Islet precursor cell (in vitro differentiated cells): ENCODE measurements at regions not wholly inside any gene's neighbourhood (a gene's known extent, or its start where the extent isn't known, plus 50 kb on each side); places are given as distances from the start of the nearest gene placed in this dataset.

Source experiments
- DNase-seq: peaks from one replicate; pipeline ENCODE4 v3.0.0-alpha.2; 2018

DNA sequence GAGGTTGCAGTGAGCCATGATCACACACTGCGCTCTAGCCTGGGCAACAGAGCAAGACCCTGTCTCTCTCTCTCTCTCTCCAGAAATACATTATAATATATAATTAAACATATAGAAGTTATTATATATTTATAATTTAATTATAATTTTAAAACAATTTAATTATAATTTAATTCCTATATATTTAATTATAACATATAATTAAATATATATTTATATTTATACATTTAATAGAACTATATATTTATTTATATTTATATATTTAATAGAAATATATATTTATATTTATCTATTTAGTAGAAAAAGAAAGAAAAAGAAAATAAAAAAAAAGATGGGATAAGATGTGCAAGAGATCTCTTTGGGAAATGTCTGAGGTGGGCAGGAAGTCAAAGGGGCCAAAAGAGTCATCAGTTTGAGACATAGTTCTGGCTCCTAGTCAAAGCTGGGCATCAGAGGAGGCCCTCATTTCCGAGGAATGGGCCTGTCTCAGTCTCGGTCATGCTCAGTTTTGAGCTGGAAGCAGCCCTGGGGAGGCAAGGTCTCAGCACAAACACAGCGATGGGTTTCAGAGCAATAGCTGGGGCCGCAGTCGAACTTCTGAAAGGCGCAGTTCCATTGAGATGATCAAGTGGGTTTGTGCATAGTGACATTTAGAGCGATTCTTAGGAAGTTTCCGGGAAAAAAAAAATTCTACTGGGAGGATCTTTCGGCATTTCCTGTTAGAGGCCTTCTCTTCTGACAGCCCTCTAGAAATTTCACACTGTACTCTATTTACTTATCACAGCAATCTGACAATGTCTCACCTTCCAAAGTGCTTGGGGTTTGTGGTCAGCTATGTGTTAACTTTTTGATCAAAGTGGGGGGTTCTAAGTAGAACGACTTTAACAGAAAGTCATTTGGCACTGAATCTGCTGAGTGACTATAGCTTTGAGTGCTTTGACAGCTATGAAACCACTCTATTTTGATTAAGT, 58.7 kb upstream of the GZMB start:
- DNase-seq: no peak

DNA sequence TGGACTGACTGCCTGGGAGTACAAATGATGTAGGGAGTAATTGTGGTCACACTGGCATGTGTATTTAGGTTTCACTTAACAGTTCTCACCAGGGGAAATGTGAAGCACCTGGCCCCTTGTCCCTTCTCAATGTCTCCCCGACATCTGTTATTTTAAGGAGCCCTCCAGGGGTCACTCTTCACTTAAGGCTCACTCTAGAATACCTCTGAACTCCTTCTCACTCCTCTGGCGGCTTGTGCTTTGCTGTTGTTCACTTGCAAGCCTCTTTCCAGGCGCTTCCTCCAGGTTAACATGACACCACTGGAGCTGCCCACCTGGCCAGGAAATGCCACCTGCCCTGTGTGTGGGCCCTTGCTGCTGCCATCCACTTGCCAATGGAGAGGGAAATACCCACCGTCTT, 56.5 kb upstream of the GZMB start:
- no peak for DNase-seq

DNA sequence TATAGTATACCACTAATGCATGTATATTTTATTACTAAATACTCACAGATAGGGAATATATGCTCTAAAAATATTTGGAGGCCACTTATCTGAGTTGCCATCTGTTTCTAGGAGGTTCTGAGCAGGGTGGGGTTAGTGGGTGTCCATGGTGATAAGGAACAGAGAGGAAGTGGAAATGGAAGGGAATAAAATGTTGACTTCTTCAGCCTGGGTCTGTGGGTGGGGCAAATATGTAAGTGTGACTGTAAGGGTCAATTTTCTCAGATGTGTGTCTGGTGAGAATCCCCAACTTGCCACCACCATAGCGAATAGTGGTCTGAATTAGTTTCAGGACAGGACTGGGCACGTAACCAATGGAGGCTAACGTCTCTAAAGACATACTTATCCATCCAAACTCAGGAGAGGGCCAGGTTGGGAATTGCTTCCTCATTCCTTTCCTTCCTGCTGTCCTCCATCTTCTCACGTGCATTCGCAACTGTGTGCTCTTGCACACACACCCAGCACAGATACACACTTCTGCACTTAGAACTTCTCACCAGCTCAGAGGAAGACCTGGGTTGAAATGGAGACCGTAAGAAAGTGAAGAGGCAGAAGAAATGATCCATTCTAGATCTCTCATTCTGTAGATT, 54.2 kb upstream of the GZMB start:
- DNase-seq: no peak
